ENCODE measurements at regions not wholly inside any gene's neighbourhood (a gene's known extent, or its start where the extent isn't known, plus 50 kb on each side); places are given as distances from the start of the nearest gene placed in this dataset.

DNA sequence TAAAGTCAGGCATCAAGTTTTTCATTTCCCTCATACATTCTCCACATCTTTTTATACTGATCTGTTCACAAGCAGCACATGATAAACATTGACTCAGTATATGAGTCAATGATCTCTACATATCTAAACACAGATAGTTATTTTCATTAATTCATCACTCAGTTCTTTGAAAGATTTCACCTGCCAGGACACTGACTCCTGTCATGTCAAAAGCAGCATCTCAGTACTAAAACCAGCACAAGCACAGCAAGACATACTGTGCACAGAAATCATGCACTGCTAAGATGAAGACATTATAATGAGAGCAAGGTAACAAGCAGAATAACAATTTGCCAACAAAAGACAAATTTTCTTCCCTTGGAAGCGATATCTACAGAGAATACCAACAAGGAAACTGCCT, 206.1 kb upstream of the COX7C start (continued):
- TF ChIP-seq, protein P1, sequence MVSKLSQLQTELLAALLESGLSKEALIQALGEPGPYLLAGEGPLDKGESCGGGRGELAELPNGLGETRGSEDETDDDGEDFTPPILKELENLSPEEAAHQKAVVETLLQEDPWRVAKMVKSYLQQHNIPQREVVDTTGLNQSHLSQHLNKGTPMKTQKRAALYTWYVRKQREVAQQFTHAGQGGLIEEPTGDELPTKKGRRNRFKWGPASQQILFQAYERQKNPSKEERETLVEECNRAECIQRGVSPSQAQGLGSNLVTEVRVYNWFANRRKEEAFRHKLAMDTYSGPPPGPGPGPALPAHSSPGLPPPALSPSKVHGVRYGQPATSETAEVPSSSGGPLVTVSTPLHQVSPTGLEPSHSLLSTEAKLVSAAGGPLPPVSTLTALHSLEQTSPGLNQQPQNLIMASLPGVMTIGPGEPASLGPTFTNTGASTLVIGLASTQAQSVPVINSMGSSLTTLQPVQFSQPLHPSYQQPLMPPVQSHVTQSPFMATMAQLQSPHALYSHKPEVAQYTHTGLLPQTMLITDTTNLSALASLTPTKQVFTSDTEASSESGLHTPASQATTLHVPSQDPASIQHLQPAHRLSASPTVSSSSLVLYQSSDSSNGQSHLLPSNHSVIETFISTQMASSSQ (IDR thresholded peaks at IDR 0.05; ENCODE audit: low read depth) = no peak
- TF ChIP-seq, protein P1 (CRISPR knock-in tag; IDR thresholded peaks at IDR 0.05; ENCODE audit: borderline replicate concordance) = no peak
- no peak for TF ChIP-seq ZBTB26 (CRISPR knock-in tag; IDR thresholded peaks at IDR 0.05; ENCODE audit: borderline replicate concordance)

DNA sequence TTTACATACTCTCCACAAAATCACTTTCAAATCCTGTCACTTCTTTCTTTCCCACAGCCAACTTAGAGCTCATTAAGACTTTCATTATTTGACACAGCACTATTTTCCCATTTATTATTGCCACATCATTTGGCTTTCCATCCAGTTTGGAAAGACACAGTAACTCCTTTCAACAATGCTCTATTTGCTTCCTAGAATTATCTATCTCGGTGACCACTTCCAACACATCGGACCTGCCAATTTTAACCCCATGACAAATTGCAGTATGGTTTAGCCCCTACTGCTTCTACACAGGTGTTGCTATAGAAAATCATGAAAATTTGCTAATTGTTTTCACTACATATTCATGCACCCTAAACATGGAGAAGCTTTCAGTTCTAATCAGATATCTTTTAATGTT, 190.6 kb upstream of the COX7C start:
- no peak overlapping the region for H2AFZ ChIP-seq (ENCODE audit: low read length)
- H3K4me3 ChIP-seq (replicated peaks in 1 of 3; ENCODE audit: insufficient read depth in 1 of 3, low read depth in 2 of 3, low read length in 3 of 3) = no peak overlapping the region
- FAIRE-seq (no peak), DNase-seq (ENCODE audit: low spot score) (no peak), ATAC-seq (no peak)
- no peaks in the 10 kb centered on the region for H3K9me3 ChIP-seq (ENCODE audit: low read length)
- 36% methylated on average over 2 of the region's 2 CpGs for WGBS (ENCODE audit: low lambda C conversion rate)
- no peaks in the 10 kb centered on the region for H3K4me1 ChIP-seq (ENCODE audit: insufficient read depth, low read length)
- TF ChIP-seq HNRNPK (IDR thresholded peaks at IDR 0.05; ENCODE audit: low read depth, low read length, poor library complexity, severe bottlenecking) (no peak), HDAC1 (CRISPR knock-in tag; IDR thresholded peaks at IDR 0.05) (no peak), ZSCAN22 (CRISPR knock-in tag; IDR thresholded peaks at IDR 0.05) (no peak), SOX13 (IDR thresholded peaks at IDR 0.05) (no peak), SOX13 (CRISPR knock-in tag; conservative IDR thresholded peaks at IDR 0.05 in 1 of 2, IDR thresholded peaks at IDR 0.05 in 1 of 2) (no peak), NFYC (CRISPR knock-in tag; IDR thresholded peaks at IDR 0.05) (no peak), ZNF576 (CRISPR knock-in tag; IDR thresholded peaks at IDR 0.05) (no peak), NFKB2 (CRISPR knock-in tag; IDR thresholded peaks at IDR 0.05; ENCODE audit: borderline replicate concordance) (no peak), HDAC2 (CRISPR knock-in tag; IDR thresholded peaks at IDR 0.05) (no peak), MED8 (CRISPR knock-in tag; IDR thresholded peaks at IDR 0.05; ENCODE audit: insufficient replicate concordance) (no peak)
- no TSS peak for BruUV-seq (replicated peaks)
- in situ Hi-C loops (cut with HindIII; ENCODE audit: extremely low pct_ligation_motif_present, low pct_unique_long_range_greater_than_20kb) = no loop called here
- H3K36me3 ChIP-seq (replicated peaks in 1 of 2; ENCODE audit: control insufficient read depth in 1 of 2, insufficient read depth in 2 of 2, low read length in 2 of 2) = no peaks in the 10 kb centered on the region
- no peak overlapping the region for H3K4me2 ChIP-seq (ENCODE audit: low read depth, low read length)
- H4K20me1 ChIP-seq (ENCODE audit: insufficient read depth, low read length) = no peaks in the 10 kb centered on the region
- ChIA-PET CTCF (ENCODE audit: low intra/inter-chr PET ratio, low total read pairs) (no interaction called here), POLR2A (no interaction called here)
- H3K27me3 ChIP-seq (ENCODE audit: control insufficient read depth in 1 of 2, insufficient read depth in 2 of 2, low read length in 2 of 2) = no peaks in the 10 kb centered on the region; a peak in 1 of 5 replicates
- no peak overlapping the region for H3K27ac ChIP-seq (ENCODE audit: extremely low read length, insufficient read depth, low read length)
- no peaks in the 10 kb centered on the region for H3K79me2 ChIP-seq (ENCODE audit: insufficient read depth, low read length)
- H3K9ac ChIP-seq (ENCODE audit: insufficient read depth, low read depth, low read length) = no peak overlapping the region
- intact Hi-C loops (cut with micrococcal nuclease; ENCODE audit: unreplicated experiment) = no loop called here

Data from HepG2 (cell line).